ENCODE measurements at regions not wholly inside any gene's neighbourhood (a gene's known extent, or its start where the extent isn't known, plus 50 kb on each side); places are given as distances from the start of the nearest gene placed in this dataset.

GRCh38 chr14:97143011-97143410 lies 345.8 kb downstream of the VRK1 start:
- TF ChIP-seq EZH2 (IDR thresholded peaks at IDR 0.05; ENCODE audit: insufficient read depth, poor library complexity, severe bottlenecking) = no peak
- TF ChIP-seq EZH2phosphoT487 (IDR thresholded peaks at IDR 0.05; ENCODE audit: insufficient read depth, low read depth) = no peak

Data from GM23248 (cell line).